Heart right ventricle (tissue), 16 donors: ENCODE measurements at regions not wholly inside any gene's neighbourhood (a gene's known extent, or its start where the extent isn't known, plus 50 kb on each side); places are given as distances from the start of the nearest gene placed in this dataset.

Experiments used
- ATAC-seq, 8 donors: fragments of 200-7000 bp; cut with Tn5 transposase; one replicate each; pipeline ENCODE4 v1.9.1; 2020; ENCODE audit warnings: mild to moderate bottlenecking in 8 of 8, moderate library complexity in 8 of 8, moderate number of reproducible peaks in 1 of 8
- DNase-seq, 2 donors: peaks; one replicate each; pipeline ENCODE4 v3.0.0-alpha.2; 2020
- H3K27ac ChIP-seq, 10 donors: fragments of 200-600 bp; sonication (generic) in 2 of 10; one replicate each; pipeline versions ENCODE4 v1.5.0 to v1.8.0; 2020 to 2022; ENCODE audit warnings: mild to moderate bottlenecking in 3 of 10
- H3K27me3 ChIP-seq, 7 donors: fragments of 200-600 bp; one replicate each; pipeline ENCODE4 v1.8.0; 2021 to 2022; ENCODE audit warnings: mild to moderate bottlenecking in 2 of 7
- H3K36me3 ChIP-seq, 9 donors: fragments of 200-600 bp; sonication (generic) in 1 of 9; one replicate each; pipeline versions ENCODE4 v1.5.0 to v1.8.0; 2020 to 2022; ENCODE audit warnings: mild to moderate bottlenecking in 2 of 9
- H3K4me1 ChIP-seq, 9 donors: fragments of 200-600 bp; sonication (generic) in 1 of 9; one replicate each; pipeline versions ENCODE4 v1.5.0 to v1.8.0; 2020 to 2022; ENCODE audit warnings: mild to moderate bottlenecking in 4 of 9
- H3K4me3 ChIP-seq, 10 donors: fragments of 200-600 bp; sonication (generic) in 2 of 10; one replicate each; pipeline versions ENCODE4 v1.5.0 to v1.8.0; 2020 to 2022; ENCODE audit warnings: mild to moderate bottlenecking in 7 of 10, moderate library complexity in 2 of 10
- H3K9me3 ChIP-seq, 11 donors: fragments of 200-600 bp in 10 of 11; sonication (generic) in 2 of 11; one replicate each; pipeline versions ENCODE4 v1.5.0 to v1.8.0; 2013 to 2022; ENCODE audit warnings: mild to moderate bottlenecking in 2 of 11, control low read depth in 1 of 11, moderate library complexity in 1 of 11
- WGBS, 2 donors: extraction: QIAGEN DNeasy Blood & Tissue Kit; methylation state at CpG; one replicate each; pipeline ENCODE4 v1.1.7; 2013; ENCODE audit warnings: inconsistent platforms in 1 of 2; 5-methylcytosine and 5-hydroxymethylcytosine counted together
- intact Hi-C, 10 donors: fragments of 100-400 bp; cut with DNase I; formaldehyde crosslinking; loops; one replicate each; pipeline versions ENCODE4 v1.11.1 to v1.14.2; 2022
- TF ChIP-seq, protein P1 (sequence below), 9 donors: fragments of 200-600 bp; sonication (generic) in 2 of 9; IDR thresholded peaks; one replicate each; pipeline versions ENCODE4 v1.5.0 to v1.8.0; 2021 to 2022; ENCODE audit warnings: antibody characterized with exemption in 9 of 9, mild to moderate bottlenecking in 5 of 9, moderate library complexity in 1 of 9
- donor health status: Arrhythmogenic right ventricular cardiomyopathy.
- donor health status: ischemic (EF 13 %, LVEDD 7.1; RV severe dilation, severe dysfunction).
- donor health status: healthy with polysubstance abuse.
- donor health status: DM: no; HTN: yes; CAD: no.
- donor health status: DM: no; HTN: no; CAD: no.
- donor health status: ischemic (EF 25% LVEDD 6.9; RV normal size, moderate dysfunction).
- donor health status: ischemic (EF 25% LVEDD 5.7; RV mildly dilated, moderate dysfunction).
- donor health status: healthy.
- donor health status: DM: yes; HTN: yes; CAD: no.
- donor health status: Ischemic cardiomyopathy.
- donor health status: ischemic (EF 35%, LVEDD 5.7; RV mildly dilated, moderate dysfunction).
- donor health status: nonischemic (EF 11% LVEDD 7.7; RV severe dilation, severe dysfunction).
- donor health status: DM: yes; HTN: yes; CAD: no.
- donor health status: PGD.
- donor health status: ischemic (EF 29% LVEDD 5.4; RV normal size, mild dysfunction).
- donor health status: nonischemic (EF 23%, LVEDD 6.1; RV moderate dilation, normal function).

DNA sequence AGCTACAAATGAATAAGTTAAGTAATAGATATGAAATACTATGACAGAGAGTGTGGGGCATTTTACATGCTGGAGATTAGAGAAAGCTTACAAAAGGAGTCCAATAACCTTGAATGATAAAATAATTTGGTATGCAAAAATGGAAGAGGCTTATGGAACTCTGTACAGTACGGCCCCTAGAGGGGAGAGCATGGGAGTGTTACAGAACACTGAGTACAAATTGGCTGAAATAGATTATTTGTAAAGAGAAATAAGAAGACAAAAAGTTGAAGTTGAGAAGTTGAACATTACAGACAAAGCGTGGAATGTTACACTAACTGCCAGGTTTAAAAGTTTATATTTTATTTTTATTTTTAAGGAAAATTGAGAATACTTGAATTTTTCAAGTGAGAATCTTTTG, 192.1 kb upstream of the DOK6 start:
- intact Hi-C loops: no loop called here
- DNase-seq: no peak
- TF ChIP-seq, protein P1, sequence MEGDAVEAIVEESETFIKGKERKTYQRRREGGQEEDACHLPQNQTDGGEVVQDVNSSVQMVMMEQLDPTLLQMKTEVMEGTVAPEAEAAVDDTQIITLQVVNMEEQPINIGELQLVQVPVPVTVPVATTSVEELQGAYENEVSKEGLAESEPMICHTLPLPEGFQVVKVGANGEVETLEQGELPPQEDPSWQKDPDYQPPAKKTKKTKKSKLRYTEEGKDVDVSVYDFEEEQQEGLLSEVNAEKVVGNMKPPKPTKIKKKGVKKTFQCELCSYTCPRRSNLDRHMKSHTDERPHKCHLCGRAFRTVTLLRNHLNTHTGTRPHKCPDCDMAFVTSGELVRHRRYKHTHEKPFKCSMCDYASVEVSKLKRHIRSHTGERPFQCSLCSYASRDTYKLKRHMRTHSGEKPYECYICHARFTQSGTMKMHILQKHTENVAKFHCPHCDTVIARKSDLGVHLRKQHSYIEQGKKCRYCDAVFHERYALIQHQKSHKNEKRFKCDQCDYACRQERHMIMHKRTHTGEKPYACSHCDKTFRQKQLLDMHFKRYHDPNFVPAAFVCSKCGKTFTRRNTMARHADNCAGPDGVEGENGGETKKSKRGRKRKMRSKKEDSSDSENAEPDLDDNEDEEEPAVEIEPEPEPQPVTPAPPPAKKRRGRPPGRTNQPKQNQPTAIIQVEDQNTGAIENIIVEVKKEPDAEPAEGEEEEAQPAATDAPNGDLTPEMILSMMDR (IDR thresholded peaks at IDR 0.05): no peak

DNA sequence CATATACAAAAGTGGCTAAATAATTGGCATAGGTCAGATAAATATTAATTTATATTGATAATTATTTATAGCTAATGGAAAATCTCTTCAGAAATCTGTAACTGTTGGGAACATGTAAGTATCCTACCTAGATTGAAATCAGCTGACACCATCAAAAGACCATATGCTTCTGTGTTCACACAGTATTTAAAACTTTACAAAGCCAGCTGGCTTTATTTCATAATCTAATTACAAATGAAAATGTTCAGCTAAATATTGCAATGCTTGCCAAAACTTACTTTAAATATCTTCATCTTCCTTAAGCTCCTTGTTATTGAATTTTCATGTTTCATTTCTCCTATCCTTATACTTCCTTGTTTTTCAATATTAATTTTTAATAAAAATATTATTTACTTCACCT, 190.9 kb upstream of the DOK6 start:
- H3K27ac ChIP-seq: no peak overlapping the region
- no peak for ATAC-seq
- peaks cover 0 to 6% (median 0%) of the 10 kb centered on the region in 11 donors for H3K9me3 ChIP-seq
- TF ChIP-seq, protein P1 (IDR thresholded peaks at IDR 0.05): no peak
- H3K4me3 ChIP-seq: no peak overlapping the region
- no peak for DNase-seq
- H3K4me1 ChIP-seq: no peaks in the 10 kb centered on the region
- no peaks in the 10 kb centered on the region for H3K27me3 ChIP-seq
- no peaks in the 10 kb centered on the region for H3K36me3 ChIP-seq
- intact Hi-C loops: no loop called here

More for the DNA sequence above, 192.1 kb upstream of the DOK6 start:
- no peak overlapping the region for H3K27ac ChIP-seq
- H3K4me3 ChIP-seq: no peak overlapping the region
- WGBS, 2 donors: 86 to 89% methylated on average over 2 of the region's 2 CpGs
- H3K4me1 ChIP-seq: no peaks in the 10 kb centered on the region
- peaks cover 0 to 6% (median 0%) of the 10 kb centered on the region in 11 donors for H3K9me3 ChIP-seq
- no peaks in the 10 kb centered on the region for H3K27me3 ChIP-seq
- ATAC-seq: no peak
- no peaks in the 10 kb centered on the region for H3K36me3 ChIP-seq

DNA sequence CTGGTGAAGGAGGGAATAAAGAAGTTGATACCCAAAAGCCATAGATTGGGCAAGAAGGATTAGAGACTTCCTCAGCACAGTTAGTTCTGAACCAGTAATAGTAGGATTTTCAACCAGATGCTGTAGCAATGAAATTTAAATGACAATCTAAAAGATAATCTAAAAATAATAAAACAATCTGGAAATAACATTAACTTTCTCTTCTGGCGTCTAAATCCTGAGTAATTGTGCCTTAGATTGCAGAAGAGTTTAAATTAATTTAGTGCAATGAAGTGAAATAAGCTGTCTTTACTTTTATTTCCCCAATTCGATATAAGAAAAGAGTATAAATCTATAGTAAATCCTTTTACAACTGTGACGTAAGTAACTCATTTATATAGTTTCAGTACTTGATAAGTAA, 186.8 kb upstream of the DOK6 start:
- 70 to 84% methylated on average over 3 of the region's 3 CpGs for WGBS, 2 donors
- no peaks in the 10 kb centered on the region for H3K36me3 ChIP-seq
- ATAC-seq (no peak), DNase-seq (no peak)
- TF ChIP-seq, protein P1 (IDR thresholded peaks at IDR 0.05): no peak
- no peaks in the 10 kb centered on the region for H3K4me1 ChIP-seq
- no peak overlapping the region for H3K27ac ChIP-seq
- peaks cover 0 to 6% (median 0%) of the 10 kb centered on the region in 11 donors for H3K9me3 ChIP-seq
- H3K4me3 ChIP-seq: no peak overlapping the region
- intact Hi-C loops: no loop called here
- no peaks in the 10 kb centered on the region for H3K27me3 ChIP-seq

DNA sequence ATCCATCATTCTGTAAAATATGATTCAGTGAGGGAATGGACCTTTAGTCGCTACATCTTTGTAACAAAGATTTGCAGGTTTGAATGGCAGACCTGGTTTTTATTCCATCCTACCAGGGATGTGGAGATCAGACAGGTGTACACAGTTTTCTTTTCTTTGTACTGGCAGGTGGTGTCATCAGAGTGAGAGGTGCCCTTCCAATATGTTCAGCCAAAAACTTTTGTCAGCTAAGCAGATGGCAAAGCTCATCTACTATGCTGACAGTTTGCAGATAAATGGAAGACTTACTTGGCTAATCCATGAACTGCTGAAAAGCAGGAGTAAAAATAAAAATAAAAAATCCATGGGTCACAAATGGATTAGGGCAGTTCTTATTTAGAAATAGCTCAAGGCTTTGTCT, 185.5 kb upstream of the DOK6 start:
- Histone ChIP-seq H3K27ac (no peak overlapping the region), H3K9me3 (peaks cover 0 to 6% (median 0%) of the 10 kb centered on the region in 11 donors), H3K27me3 (no peaks in the 10 kb centered on the region), H3K36me3 (no peaks in the 10 kb centered on the region), H3K4me1 (no peaks in the 10 kb centered on the region), H3K4me3 (no peak overlapping the region)
- TF ChIP-seq, protein P1 (IDR thresholded peaks at IDR 0.05): no peak
- ATAC-seq (no peak), DNase-seq (no peak)
- intact Hi-C loops: no loop called here
- 94 to 95% methylated on average over 1 of the region's 1 CpG for WGBS, 2 donors

DNA sequence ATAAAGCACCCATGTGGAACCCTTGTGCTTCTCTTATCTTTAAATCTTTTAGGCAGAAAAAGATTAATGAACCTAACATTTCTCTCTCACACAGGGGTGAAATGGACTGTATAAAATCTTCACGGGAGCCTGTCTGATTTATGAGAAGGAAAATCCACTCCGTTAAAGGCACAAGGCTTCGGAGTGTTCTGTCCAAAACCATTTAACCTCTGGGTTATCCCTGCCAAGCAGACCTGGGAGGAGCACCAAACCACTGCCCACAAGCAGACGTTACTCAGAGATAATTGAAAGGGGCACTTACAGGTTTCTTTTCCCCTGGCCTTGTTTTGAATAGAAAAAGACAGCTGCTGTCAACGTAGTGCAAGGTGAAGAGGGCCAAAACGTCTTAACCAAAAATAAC, 184.4 kb upstream of the DOK6 start:
- ATAC-seq: no peak
- Histone ChIP-seq H3K4me1 (no peaks in the 10 kb centered on the region), H3K27ac (no peak overlapping the region), H3K36me3 (no peaks in the 10 kb centered on the region), H3K9me3 (peaks cover 0 to 2% (median 0%) of the 10 kb centered on the region in 11 donors), H3K4me3 (no peak overlapping the region), H3K27me3 (no peaks in the 10 kb centered on the region)
- DNase-seq: no peak
- WGBS, 2 donors: 32 to 44% methylated on average over 6 of the region's 6 CpGs
- intact Hi-C loops: no loop called here
- TF ChIP-seq, protein P1 (IDR thresholded peaks at IDR 0.05): no peak
